Liver (tissue), 8 donors: ENCODE measurements at regions not wholly inside any gene's neighbourhood (a gene's known extent, or its start where the extent isn't known, plus 50 kb on each side); places are given as distances from the start of the nearest gene placed in this dataset.

Experiments used
- DNase-seq: peaks from one replicate; pipeline ENCODE4 v3.0.0-alpha.2; 2017; ENCODE audit warnings: low spot score
- H3K27ac ChIP-seq, 2 donors: one replicate each; pipeline ENCODE4 v1.7.0; 2013; ENCODE audit warnings: inconsistent platforms in 2 of 2, low read length in 2 of 2, control low read depth in 1 of 2, low read depth in 1 of 2, mild to moderate bottlenecking in 1 of 2
- H3K27me3 ChIP-seq, 4 donors: one replicate each; pipeline versions ENCODE4 v1.6.1 to v1.7.0; 2013; ENCODE audit warnings: low read length in 3 of 4, inconsistent platforms in 1 of 4, mild to moderate bottlenecking in 1 of 4, moderate library complexity in 1 of 4; ENCODE audit not compliant: control insufficient read depth in 4 of 4, insufficient read depth in 4 of 4
- H3K36me3 ChIP-seq, 4 donors: one replicate each; pipeline versions ENCODE4 v1.6.1 to v1.7.0; 2013; ENCODE audit warnings: low read length in 3 of 4, mild to moderate bottlenecking in 3 of 4, low read depth in 1 of 4, moderate library complexity in 1 of 4; ENCODE audit not compliant: control insufficient read depth in 4 of 4, insufficient read depth in 3 of 4
- H3K4me1 ChIP-seq, 4 donors: one replicate each; pipeline versions ENCODE4 v1.6.1 to v1.7.0; 2013; ENCODE audit warnings: low read length in 3 of 4, mild to moderate bottlenecking in 3 of 4, moderate library complexity in 1 of 4; ENCODE audit not compliant: control insufficient read depth in 4 of 4, insufficient read depth in 4 of 4
- H3K4me3 ChIP-seq, 3 donors: one replicate each; pipeline versions ENCODE4 v1.6.1 to v1.7.0; 2013; ENCODE audit warnings: low read length in 3 of 3, control low read depth in 1 of 3, low read depth in 1 of 3, mild to moderate bottlenecking in 1 of 3
- H3K9ac ChIP-seq, 2 donors: one replicate each; pipeline ENCODE4 v1.7.0; 2013; ENCODE audit warnings: low read length in 2 of 2, mild to moderate bottlenecking in 2 of 2, moderate library complexity in 2 of 2, control low read depth in 1 of 2, low read depth in 1 of 2
- H3K9me3 ChIP-seq, 4 donors: one replicate each; pipeline versions ENCODE4 v1.6.1 to v1.7.0; 2013; ENCODE audit warnings: low read length in 3 of 4; ENCODE audit not compliant: control insufficient read depth in 4 of 4
- EGR1 ChIP-seq, 2 donors: IDR thresholded peaks; 2 replicates each; pipeline ENCODE4 v1.6.1; 2016 to 2018; ENCODE audit warnings: antibody characterized with exemption in 2 of 2, low read depth in 2 of 2
- FOXA1 ChIP-seq: IDR thresholded peaks from 2 replicates; pipeline ENCODE4 v1.6.1; 2016; ENCODE audit warnings: antibody characterized with exemption
- FOXA2 ChIP-seq: IDR thresholded peaks from 2 replicates; pipeline ENCODE4 v1.6.1; 2016; ENCODE audit warnings: antibody characterized with exemption
- GABPA ChIP-seq, 2 donors: IDR thresholded peaks in 1 of 2; conservative IDR thresholded peaks in 1 of 2; 2 replicates each; pipeline ENCODE4 v1.6.1; 2016; ENCODE audit warnings: antibody characterized with exemption in 2 of 2, mild to moderate bottlenecking in 1 of 2, moderate library complexity in 1 of 2
- HNF4A ChIP-seq, 2 donors: conservative IDR thresholded peaks; 2 replicates each; pipeline ENCODE4 v1.6.1; 2016; ENCODE audit warnings: antibody characterized with exemption in 2 of 2, mild to moderate bottlenecking in 2 of 2
- HNF4G ChIP-seq: IDR thresholded peaks from 2 replicates; pipeline ENCODE4 v1.6.1; 2016; ENCODE audit warnings: antibody characterized with exemption
- JUND ChIP-seq, 2 donors: IDR thresholded peaks; 2 replicates each; pipeline ENCODE4 v1.6.1; 2016; ENCODE audit warnings: antibody characterized with exemption in 2 of 2
- NR2F2 ChIP-seq: IDR thresholded peaks from 2 replicates; pipeline ENCODE4 v1.6.1; 2016; ENCODE audit warnings: antibody characterized with exemption
- RAD21 ChIP-seq, 2 donors: IDR thresholded peaks; 2 replicates each; pipeline ENCODE4 v1.6.1; 2016; ENCODE audit warnings: antibody characterized with exemption in 2 of 2, mild to moderate bottlenecking in 2 of 2
- REST ChIP-seq: IDR thresholded peaks from 2 replicates; pipeline ENCODE4 v1.6.1; 2016; ENCODE audit warnings: antibody characterized with exemption, mild to moderate bottlenecking
- RXRA ChIP-seq, 2 donors: IDR thresholded peaks; 2 replicates each; pipeline ENCODE4 v1.6.1; 2017 to 2018; ENCODE audit warnings: antibody characterized with exemption in 2 of 2, mild to moderate bottlenecking in 1 of 2
- SP1 ChIP-seq: IDR thresholded peaks from 2 replicates; pipeline ENCODE4 v1.6.1; 2018; ENCODE audit warnings: antibody characterized with exemption, mild to moderate bottlenecking
- TAF1 ChIP-seq: conservative IDR thresholded peaks from 2 replicates; pipeline ENCODE4 v1.6.1; 2016; ENCODE audit warnings: antibody characterized with exemption, mild to moderate bottlenecking
- YY1 ChIP-seq: IDR thresholded peaks from 2 replicates; pipeline ENCODE4 v1.6.1; 2016; ENCODE audit warnings: antibody characterized with exemption, mild to moderate bottlenecking
- ZBTB33 ChIP-seq: IDR thresholded peaks from 2 replicates; pipeline ENCODE4 v1.6.1; 2016; ENCODE audit warnings: antibody characterized with exemption
- WGBS: extraction: QIAGEN DNeasy Blood & Tissue Kit; methylation state at CpG from one replicate; pipeline ENCODE4 v1.1.7; 2013; 5-methylcytosine and 5-hydroxymethylcytosine counted together
- TF ChIP-seq, protein P1 (sequence below): fragments of 150-350 bp; IDR thresholded peaks from 2 replicates; pipeline ENCODE4 v1.5.1; 2017; ENCODE audit warnings: improper control_type of control experiment, low read depth, low read length; ENCODE audit not compliant: missing input control
- TF ChIP-seq, protein P2 (sequence below): IDR thresholded peaks from 2 replicates; pipeline ENCODE4 v1.6.1; 2016; ENCODE audit warnings: antibody characterized with exemption
- TF ChIP-seq, protein P3 (sequence below): IDR thresholded peaks from 2 replicates; pipeline ENCODE4 v1.6.1; 2016; ENCODE audit warnings: antibody characterized with exemption
- donor health status: healthy.
- donor health status: healthy.
- donor health status: healthy.
- donor health status: healthy.
- donor health status: healthy.

- Histone ChIP-seq H3K27me3 (no peaks in the 10 kb centered on the region), H3K4me3 (no peak overlapping the region), H3K36me3 (no peaks in the 10 kb centered on the region), H3K4me1 (no peaks in the 10 kb centered on the region), H3K9me3 (no peaks in the 10 kb centered on the region), H3K9ac (no peak overlapping the region), H3K27ac (no peak overlapping the region)
- TF ChIP-seq SP1 (no peak), TAF1 (no peak), NR2F2 (no peak), YY1 (no peak), GABPA (IDR thresholded peaks at IDR 0.05 in 1 of 2, conservative IDR thresholded peaks at IDR 0.05 in 1 of 2) (no peak), HNF4A (conservative IDR thresholded peaks at IDR 0.05) (no peak), EGR1 (IDR thresholded peaks at IDR 0.05; ENCODE audit: low read depth in 2 of 2) (no peak), HNF4G (no peak), RAD21 (IDR thresholded peaks at IDR 0.05) (no peak), ZBTB33 (no peak), JUND (IDR thresholded peaks at IDR 0.05) (no peak), FOXA1 (no peak), REST (no peak), FOXA2 (no peak), RXRA (IDR thresholded peaks at IDR 0.05) (no peak)
- TF ChIP-seq, protein P1, sequence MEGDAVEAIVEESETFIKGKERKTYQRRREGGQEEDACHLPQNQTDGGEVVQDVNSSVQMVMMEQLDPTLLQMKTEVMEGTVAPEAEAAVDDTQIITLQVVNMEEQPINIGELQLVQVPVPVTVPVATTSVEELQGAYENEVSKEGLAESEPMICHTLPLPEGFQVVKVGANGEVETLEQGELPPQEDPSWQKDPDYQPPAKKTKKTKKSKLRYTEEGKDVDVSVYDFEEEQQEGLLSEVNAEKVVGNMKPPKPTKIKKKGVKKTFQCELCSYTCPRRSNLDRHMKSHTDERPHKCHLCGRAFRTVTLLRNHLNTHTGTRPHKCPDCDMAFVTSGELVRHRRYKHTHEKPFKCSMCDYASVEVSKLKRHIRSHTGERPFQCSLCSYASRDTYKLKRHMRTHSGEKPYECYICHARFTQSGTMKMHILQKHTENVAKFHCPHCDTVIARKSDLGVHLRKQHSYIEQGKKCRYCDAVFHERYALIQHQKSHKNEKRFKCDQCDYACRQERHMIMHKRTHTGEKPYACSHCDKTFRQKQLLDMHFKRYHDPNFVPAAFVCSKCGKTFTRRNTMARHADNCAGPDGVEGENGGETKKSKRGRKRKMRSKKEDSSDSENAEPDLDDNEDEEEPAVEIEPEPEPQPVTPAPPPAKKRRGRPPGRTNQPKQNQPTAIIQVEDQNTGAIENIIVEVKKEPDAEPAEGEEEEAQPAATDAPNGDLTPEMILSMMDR, result no peak
- TF ChIP-seq, protein P2, sequence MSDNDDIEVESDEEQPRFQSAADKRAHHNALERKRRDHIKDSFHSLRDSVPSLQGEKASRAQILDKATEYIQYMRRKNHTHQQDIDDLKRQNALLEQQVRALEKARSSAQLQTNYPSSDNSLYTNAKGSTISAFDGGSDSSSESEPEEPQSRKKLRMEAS, result no peak
- TF ChIP-seq, protein P3, sequence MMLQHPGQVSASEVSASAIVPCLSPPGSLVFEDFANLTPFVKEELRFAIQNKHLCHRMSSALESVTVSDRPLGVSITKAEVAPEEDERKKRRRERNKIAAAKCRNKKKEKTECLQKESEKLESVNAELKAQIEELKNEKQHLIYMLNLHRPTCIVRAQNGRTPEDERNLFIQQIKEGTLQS, result no peak
- 82% methylated on average over 17 of the region's 17 CpGs for WGBS
- no peak for DNase-seq
Observed at GRCh38 chr11:28581286-28582242, 473.4 kb downstream of the METTL15 start.
